ENCODE measurements at regions not wholly inside any gene's neighbourhood (a gene's known extent, or its start where the extent isn't known, plus 50 kb on each side); places are given as distances from the start of the nearest gene placed in this dataset.

DNA sequence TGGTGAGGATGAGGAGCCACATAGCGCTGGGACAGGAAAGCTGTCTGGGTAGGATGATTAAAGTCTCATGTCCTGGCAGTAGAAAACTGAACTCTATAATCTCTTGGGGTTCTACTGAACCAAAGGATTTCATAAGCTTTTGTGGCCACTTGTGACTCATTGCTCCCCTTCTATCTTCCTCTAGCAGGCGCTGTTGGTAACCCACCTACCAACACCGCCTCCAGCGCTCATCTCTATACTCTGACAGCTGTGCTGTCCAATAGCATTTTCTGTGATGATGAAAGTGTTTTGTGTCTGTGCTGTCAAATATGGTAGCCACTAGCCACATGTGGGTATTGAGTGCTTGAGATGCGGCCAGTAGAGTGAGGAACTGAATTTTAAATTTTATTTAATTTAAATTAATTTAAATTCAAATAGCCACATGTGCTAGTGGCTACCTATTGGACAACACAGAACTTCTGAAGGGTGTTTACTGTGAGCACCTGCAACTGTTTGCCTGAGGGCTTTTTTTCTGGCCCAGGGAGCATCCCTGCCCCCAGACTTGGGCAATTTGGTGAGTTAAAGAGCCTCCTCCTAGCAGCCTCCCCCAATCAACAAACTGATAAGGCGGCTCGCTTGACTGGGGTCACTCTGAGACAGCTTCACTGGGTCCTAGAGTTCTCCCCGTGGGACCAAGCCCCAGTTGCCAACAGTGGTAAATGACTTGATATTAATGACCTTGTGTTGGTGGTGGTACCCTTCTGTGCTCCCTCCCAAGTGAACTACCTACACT is 169.2 kb upstream of the ATP6AP2 start:
- Histone ChIP-seq H2AFZ (ENCODE audit: low read depth, low read length) (no peak overlapping the region), H3K27ac (ENCODE audit: insufficient read depth, low read depth, low read length) (no peak overlapping the region), H3K4me1 (ENCODE audit: control insufficient read depth, extremely low read depth, insufficient read depth, low read length) (no peaks in the 10 kb centered on the region), H3K27me3 (ENCODE audit: control insufficient read depth in 2 of 2, insufficient read depth in 2 of 2, low read length in 2 of 2) (peaks cover 0 to 2% of the 10 kb centered on the region in 2 experiments), H3K9me3 (replicated peaks; ENCODE audit: control insufficient read depth, insufficient read depth, low read length) (no peaks in the 10 kb centered on the region), H3K36me3 (ENCODE audit: control insufficient read depth in 2 of 2, extremely low read depth in 1 of 2, insufficient read depth in 2 of 2, low read length in 2 of 2) (no peaks in the 10 kb centered on the region), H4K20me1 (replicated peaks; ENCODE audit: control insufficient read depth, extremely low read depth, insufficient read depth, low read length) (no peaks in the 10 kb centered on the region), H3K4me3 (replicated peaks in 1 of 3; ENCODE audit: insufficient read depth in 1 of 3, low read depth in 1 of 3, low read length in 3 of 3) (no peak overlapping the region), H3K4me2 (ENCODE audit: insufficient read depth, low read length) (no peak overlapping the region), H3K79me2 (ENCODE audit: control insufficient read depth, insufficient read depth, low read length) (no peaks in the 10 kb centered on the region), H3K9ac (replicated peaks; ENCODE audit: extremely low read depth, insufficient read depth, low read length) (no peak overlapping the region), H3K9me1 (replicated peaks; ENCODE audit: control insufficient read depth, extremely low read depth, insufficient read depth, low read length) (no peaks in the 10 kb centered on the region)
- intact Hi-C loops (cut with micrococcal nuclease) = no loop called here
- TF ChIP-seq MYC (IDR thresholded peaks at IDR 0.05; ENCODE audit: low read depth, low read length) (no peak), FOS (IDR thresholded peaks at IDR 0.05; ENCODE audit: borderline replicate concordance, insufficient read depth, low read length) (no peak), EZH2 (IDR thresholded peaks at IDR 0.05; ENCODE audit: borderline replicate concordance, low read depth, low read length, severe bottlenecking) (no peak), POLR2A (IDR thresholded peaks at IDR 0.05; ENCODE audit: low read depth, low read length) (no peak), POLR2AphosphoS5 (IDR thresholded peaks at IDR 0.05; ENCODE audit: insufficient read depth, low read depth, low read length) (no peak), JUN (IDR thresholded peaks at IDR 0.05; ENCODE audit: borderline replicate concordance, insufficient read depth, insufficient read length, low read depth) (no peak), GATA2 (IDR thresholded peaks at IDR 0.05; ENCODE audit: insufficient read depth, insufficient read length, low read depth, low read length) (no peak)
- TF ChIP-seq, protein P1, sequence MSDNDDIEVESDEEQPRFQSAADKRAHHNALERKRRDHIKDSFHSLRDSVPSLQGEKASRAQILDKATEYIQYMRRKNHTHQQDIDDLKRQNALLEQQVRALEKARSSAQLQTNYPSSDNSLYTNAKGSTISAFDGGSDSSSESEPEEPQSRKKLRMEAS (IDR thresholded peaks at IDR 0.05; ENCODE audit: insufficient read depth, insufficient read length) = no peak
- TF ChIP-seq, protein P2, sequence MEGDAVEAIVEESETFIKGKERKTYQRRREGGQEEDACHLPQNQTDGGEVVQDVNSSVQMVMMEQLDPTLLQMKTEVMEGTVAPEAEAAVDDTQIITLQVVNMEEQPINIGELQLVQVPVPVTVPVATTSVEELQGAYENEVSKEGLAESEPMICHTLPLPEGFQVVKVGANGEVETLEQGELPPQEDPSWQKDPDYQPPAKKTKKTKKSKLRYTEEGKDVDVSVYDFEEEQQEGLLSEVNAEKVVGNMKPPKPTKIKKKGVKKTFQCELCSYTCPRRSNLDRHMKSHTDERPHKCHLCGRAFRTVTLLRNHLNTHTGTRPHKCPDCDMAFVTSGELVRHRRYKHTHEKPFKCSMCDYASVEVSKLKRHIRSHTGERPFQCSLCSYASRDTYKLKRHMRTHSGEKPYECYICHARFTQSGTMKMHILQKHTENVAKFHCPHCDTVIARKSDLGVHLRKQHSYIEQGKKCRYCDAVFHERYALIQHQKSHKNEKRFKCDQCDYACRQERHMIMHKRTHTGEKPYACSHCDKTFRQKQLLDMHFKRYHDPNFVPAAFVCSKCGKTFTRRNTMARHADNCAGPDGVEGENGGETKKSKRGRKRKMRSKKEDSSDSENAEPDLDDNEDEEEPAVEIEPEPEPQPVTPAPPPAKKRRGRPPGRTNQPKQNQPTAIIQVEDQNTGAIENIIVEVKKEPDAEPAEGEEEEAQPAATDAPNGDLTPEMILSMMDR (IDR thresholded peaks at IDR 0.05; ENCODE audit: extremely low read depth in 1 of 2, insufficient read depth in 1 of 2, low read depth in 1 of 2, low read length in 2 of 2) = no peak
- no peak for FAIRE-seq
- dilution Hi-C loops (cut with MboI; ENCODE audit: extremely low pct_ligation_motif_present, low sequenced_read_pairs) = no loop called here
- DNase-seq (ENCODE audit: low read depth, low spot score) = no peak
- CTCF ChIA-PET = no interaction called here
- POLR2A ChIA-PET = no interaction called here
- no TSS peak for BruUV-seq (replicated peaks)

Measured in endothelial cell of umbilical vein (primary cell).